NCI-H128 (cell line): ENCODE measurements at regions not wholly inside any gene's neighbourhood (a gene's known extent, or its start where the extent isn't known, plus 50 kb on each side); places are given as distances from the start of the nearest gene placed in this dataset.
"Not testable (repeated sequence)": the region's sequence is repeated elsewhere in the genome, so short reads cannot be mapped to it uniquely, and the experiment has no call there.

Experiments
- DNase-seq: peaks from one replicate; lab custom pipeline; 2025; ENCODE audit not compliant: unreplicated experiment; lab: John Stamatoyannopoulos, UW

DNA sequence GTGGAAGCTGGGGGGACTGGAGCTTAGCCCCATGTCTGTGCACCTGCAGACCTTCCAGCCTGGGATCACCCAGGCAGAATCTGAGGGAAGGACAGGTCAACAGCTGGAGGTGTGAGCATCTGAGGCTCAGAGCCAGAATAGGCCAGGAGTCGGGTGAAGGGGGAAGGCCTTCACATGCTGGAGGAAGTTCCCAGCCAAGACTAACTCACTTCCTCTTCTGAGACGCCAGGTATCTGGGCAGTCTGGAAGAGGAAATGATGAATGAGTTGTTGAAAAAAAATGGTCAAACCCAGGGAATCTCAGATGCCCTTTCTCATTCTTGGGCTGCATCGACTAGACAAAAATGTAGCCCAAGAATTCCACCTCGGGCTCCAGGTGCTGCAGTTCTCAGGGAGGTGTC is 73.6 kb upstream of the TIAM2 start:
- DNase-seq: no peak

DNA sequence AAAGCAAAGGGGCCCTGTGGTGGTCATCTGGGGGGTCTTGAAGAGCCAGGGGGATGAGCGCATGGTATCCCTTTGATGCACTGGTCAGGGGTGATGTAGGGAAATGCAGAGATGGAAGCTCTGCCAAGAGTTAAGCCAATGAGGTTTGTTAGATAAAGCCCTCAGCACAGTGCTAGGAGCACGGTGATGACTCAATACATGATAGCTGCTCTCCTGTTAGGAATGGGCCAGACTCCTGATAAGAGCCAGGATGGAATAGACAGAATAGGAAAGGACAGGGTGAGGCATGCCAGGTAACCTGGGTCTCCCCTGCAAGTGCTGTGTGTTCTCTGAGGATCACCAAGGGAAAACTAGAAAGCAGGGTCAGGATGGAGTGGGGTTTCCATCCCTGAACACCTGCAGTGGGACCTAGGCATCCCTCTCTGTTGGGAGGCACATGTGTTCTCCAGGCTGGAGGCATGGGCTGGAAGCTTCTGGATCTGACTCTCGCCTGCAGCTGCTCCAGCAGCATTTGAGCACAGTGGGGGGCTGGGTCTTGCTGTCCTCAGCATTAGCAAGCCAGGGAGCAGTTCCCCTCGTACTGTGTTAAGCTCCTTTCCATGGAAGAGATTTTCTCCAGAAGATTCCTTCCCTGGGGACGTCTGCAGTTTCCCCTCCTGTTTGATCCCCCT is 71.8 kb upstream of the TIAM2 start:
- DNase-seq: no peak

DNA sequence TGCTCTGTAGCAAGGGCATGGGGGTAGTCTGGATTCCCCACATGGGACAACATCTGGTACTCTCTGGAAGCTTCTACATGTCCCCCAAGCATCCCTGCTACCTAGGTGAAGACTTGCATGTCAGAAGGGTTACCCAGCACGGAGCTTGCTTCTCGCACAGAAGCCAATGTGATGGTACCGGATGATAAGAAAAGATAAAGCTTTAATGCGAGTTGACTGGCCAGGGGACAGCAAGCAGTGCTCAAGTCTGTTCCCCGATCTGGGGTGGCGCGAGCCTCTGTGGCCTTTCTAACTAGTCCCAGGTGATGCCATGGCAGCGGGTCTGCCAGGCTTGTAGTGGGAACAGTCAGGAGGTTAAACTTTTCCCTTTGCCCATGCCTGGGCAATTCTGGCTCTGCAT is 70.0 kb upstream of the TIAM2 start:
- DNase-seq: no peak

DNA sequence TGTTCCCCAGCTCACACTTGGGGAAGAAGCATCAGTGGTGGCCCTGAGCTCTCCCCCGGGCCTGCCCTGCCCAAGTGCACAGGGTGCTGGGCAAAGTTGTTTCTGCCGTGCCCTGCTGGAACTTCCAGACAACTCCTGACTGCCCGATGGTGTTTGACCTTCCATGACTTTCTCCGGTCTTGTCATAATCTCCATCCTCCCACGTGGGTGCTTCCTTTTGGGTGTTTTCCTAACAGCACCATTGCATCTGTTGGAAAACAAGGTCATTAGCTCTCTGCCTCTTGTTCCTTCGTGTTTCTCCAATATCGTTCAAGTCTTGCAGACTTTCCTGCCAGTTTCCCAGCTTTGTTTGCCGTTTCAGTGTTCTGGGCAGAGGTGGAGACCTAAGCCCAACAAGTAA is 68.7 kb upstream of the TIAM2 start:
- DNase-seq: no peak

DNA sequence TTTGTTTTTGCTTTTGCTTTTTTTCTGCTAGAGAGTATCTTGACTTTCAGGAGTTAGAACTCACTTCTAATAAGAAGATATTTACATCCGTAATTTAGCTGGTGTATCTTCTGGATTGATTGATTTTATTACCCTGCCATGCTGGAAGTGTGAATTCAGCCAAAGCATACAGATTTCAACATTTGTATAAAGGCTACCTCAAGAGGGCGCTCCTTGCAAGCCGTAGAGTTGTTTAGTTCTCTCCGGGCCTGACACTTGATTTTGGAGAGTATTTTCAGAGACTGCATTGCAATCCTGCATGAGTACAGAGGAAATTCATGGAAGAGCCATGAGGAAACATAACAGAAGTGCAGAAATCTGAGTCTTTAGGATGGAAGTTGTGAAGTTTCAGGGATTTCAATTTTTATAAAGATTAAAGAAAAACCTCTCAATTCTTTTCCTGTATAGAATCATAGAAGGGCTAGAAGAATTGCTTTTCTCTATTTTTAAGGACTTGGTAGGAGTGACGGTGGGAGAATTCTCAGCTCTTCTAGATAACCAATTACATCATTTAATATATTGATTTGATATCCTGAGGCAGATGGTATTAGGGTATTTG is 66.7 kb upstream of the TIAM2 start:
- peak; percentile 67 for DNase-seq

DNA sequence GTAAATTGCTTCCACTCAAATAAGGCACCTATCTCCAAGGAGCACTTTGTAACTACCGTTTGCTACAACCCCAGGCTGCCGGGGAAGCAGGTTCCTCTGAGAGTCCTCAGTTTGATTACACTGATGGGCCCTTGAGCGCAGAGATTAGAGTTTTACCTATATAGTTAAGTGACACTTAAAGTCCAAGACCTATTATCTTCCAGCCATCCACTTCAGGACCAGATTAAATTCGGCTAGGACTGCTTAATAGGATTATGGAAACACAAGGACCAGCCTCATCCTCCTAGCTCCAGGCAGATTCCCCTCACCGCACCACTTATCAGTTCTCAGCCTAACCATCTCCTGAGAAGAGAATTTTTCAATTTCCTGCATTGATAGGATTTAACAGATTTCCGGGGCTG is 64.7 kb upstream of the TIAM2 start:
- DNase-seq: no peak

DNA sequence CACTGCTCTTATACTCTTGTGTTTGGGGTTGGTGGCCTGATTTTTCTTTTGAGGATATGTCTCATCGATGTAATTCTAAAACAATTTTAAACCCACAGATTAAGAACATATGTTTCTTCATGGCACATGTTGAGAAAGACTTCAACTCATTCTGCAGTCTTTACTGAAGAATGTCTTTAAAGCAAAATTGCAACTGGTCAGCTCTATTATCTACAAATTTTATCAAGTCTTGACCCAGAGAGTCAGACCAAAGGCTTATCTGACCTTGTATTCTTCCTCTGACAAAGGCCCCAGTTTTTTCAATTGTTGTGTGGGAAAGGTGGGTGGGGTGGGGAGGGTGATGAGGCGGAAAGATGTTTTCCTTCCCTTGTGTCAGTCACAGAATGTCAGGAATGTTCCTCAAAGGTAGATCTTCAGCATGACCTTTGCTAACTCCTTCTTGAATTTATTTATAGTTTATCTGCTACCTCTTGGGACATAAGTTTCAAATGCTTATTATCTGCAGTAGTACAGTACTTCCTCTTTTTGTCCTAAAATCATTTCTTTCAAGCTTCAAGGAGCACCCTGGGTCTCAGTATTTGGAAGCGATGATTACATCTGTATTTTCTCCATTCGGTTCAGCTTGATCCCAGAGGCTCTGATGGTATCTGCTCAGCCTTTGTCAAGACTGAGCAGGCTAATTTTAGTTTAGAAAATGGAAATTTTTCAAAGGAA is 63.2 kb upstream of the TIAM2 start:
- no peak for DNase-seq

DNA sequence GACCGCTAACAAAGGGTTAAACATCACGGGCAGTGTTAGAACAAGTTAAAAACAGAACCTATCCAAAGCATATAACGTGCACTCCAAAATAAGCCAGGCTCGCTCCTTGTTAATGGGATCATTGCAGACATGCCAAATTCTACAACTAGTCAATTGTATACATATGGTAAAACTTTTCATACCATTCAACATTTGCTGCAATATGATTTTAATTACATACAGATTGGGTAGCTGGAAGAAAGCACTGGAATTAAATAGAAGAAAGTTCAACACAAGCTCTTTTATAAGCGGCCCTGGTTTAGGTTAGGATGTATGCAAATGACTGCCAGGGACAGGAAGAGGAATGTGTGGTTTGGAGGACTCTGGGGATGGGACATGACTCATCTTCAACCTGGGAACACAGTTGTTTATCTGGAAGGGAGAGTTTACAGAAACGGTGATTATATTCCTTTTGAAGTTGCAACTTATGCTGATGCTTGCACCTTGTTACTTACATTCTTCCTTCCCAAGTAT is 62.5 kb upstream of the TIAM2 start:
- DNase-seq: no peak

DNA sequence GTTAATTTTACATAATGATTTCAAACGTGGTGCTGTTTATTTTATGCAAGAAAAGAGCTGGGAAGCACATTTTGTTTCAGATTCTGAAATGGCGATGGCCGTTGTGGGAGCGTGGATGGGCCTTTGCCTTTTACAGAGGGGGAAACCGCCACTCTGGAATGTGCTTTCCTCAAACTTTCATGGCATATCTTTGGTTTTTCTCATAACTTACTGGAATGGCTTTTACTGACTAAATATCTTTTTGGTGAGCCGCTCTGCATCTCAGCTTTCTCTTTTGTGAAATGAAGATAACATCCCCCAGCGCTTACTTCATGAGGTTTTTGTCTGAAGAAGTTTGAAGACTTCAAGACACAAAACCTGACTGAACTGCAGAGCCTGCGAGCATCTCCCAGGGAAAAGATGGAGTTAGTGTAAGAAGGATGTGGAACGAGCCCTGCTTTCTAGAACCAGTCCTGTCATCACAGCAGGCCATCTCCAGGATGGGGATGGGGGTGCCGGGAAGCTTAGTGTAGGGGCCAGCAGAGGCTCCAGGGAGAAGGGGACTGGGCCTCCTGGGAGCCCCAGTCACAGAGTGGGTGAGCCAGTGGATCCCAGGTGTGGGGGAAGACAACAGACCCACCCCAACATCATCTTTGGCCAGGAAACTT is 61.8 kb upstream of the TIAM2 start:
- no peak for DNase-seq

DNA sequence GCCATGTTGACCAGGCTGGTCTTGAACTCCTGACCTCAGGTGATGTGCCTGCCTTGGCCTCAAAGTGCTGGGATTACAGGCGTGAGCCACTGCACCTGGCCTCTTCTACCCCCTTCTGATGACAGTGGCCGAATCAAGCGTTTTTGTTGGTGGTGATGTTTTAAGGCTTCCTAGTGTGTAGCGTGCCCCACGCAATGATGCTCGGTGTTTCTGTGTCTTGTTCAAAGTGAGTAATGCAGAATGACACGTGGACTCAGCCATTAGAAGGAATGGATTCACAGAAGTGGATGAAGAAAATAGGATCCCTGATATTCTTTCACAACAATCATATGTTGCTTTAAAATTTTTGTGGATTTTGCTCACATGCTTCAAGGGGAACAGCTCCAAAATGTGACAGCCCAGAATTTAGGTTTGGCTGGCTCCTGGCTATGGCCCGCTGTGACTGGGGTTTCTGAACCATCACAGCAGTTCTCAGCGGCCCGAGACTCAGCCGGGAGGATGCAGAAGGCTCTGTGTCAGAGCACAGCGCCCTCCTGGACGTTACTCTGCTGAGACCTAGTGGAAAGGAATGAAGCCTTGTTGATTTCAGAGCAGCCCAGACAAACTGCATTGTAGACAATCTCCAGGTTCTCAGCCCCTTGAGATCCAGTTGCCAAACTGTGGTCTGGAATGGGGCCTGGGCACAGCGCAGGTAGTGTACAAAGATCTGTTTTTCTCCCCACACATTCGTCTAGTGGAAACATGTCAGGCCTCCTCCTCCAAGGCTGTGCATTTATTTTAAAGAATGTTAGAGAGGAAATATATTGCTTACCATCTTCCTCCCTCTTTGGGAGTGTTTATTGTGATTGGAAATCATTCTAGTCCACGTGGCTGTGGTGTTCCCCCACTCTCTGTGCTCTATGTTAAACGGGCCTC is 57.6 kb upstream of the TIAM2 start:
- no peak for DNase-seq

DNA sequence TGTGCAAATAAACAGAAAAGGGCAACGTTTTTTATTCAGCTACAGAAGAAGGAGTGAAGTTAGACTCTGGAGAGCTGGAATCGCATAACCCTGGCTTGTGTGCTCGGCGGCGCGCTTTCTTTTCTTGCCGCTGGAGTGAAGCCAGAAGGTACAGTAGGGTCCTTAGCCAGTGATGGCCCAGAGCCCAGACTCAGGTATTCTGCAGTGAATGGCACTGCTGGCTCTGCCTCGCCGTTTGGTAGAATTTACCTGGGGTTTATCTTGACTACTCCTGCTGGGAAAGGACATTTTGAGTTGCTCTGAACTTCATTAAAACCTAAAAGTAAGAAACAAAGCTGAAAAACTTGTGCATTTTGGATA is 56.9 kb upstream of the TIAM2 start:
- no peak for DNase-seq

DNA sequence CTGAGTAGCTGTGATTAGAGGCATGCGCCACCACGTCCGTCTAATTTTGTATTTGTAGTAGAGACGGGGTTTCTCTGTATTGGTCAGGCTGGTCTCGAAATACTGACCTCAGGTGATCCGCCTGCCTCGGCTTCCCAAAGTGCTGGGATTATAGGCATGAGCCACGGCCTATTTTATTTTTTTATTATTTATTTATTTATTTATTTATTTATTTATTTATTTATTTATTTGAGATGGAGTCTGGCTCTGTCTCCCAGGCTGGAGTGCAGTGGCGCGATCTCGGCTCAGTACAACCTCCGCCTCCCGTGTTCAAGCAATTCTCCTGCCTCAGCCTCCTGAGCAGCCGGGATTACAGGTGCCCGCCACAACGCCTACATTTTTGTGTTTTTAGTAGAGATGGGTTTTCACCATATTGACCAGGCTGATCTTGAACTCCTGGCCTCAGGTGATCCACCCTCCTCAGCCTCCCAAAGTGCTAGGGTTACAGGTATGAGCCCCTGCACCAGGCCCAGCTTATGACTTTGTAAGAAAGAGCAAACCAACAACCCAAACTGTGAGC is 56.3 kb upstream of the TIAM2 start:
- not testable (repeated sequence) for DNase-seq

DNA sequence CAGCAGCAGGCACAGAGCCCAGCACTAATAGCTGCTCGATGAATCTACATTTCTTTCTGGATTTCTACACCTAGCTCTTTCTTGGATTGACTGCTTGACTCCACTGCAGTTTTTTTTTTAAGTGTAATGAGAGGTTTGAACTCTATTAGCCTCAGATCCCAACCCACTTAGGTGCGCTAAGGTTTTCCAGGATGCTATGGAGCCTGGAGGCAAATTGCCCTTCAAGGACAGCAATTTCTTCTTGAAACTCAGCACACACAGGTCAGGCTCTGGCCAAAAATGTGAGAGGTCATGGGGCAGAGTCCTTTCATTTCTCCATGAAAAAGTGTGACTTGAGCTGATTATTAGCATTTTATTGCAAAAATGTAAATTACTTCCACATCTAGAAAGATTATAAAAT is 52.3 kb upstream of the TIAM2 start:
- DNase-seq: no peak

DNA sequence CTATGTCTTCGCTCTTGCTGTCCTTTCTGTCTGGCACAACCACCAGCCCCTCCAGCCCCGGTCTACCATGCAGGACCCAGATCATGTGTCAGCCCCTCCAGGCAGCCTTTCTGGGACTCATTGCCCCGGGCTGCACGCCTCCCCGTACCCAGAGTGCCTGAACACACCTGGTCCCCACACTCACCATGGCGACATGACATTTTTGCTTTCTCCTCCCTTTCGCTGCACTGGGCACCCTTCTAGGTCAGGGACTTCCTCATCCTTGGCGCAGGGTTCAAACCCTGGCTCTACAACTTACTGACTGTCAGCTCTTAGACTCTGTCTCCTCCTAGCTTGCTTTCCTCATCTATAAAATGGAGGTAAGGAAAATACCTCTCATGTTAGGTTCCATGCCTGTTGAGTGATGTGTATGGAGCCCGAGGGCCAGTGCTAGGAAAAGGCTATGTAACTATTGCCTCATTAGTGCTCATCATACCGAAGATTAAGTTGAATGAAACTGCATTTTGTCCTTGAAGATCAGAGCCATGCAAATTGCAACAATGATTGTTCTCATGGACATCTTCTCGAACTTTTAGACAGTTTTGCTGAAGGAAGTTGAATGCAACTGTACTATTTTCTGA is 49.7 kb upstream of the TIAM2 start:
- DNase-seq: no peak
